IMR-90 (cell line): ENCODE measurements at regions not wholly inside any gene's neighbourhood (a gene's known extent, or its start where the extent isn't known, plus 50 kb on each side); places are given as distances from the start of the nearest gene placed in this dataset.

Experiments
- ATAC-seq: fragments of 200-7000 bp; cut with Tn5 transposase; 2 replicates; pipeline ENCODE4 v1.9.1; 2020; ENCODE audit warnings: low read depth, mild to moderate bottlenecking, moderate library complexity
- BruUV-seq: library from RNA; stranded (reverse); fragments of 400-500 nt; replicated peaks from 2 replicates; lab custom pipeline; 2021; lab: Mats Ljungman, UMichigan
- CTCF ChIA-PET: fragments of 300-600 bp; formaldehyde crosslinking; extraction: SDS; loops from one replicate; lab custom pipeline; 2021; ENCODE audit warnings: antibody characterized with exemption; lab: Yijun Ruan, JAX
- POLR2A ChIA-PET: fragments of 300-600 bp; sonication (Branson Sonifier 250); formaldehyde crosslinking; loops from one replicate; lab custom pipeline; 2022; ENCODE audit warnings: antibody characterized with exemption; ENCODE audit not compliant: unreplicated experiment; lab: Charles Lee
- DNase-seq: peaks from one replicate; pipeline ENCODE4 v3.0.0; 2013
- H2AFZ ChIP-seq: replicated peaks from 2 replicates; pipeline ENCODE3; 2013; ENCODE audit warnings: low read length, mild to moderate bottlenecking; ENCODE audit not compliant: poor library complexity
- H2AK5ac ChIP-seq: 2 replicates; pipeline ENCODE4 v1.6.1; 2013; ENCODE audit warnings: low read depth, low read length, inconsistent platforms
- H2AK9ac ChIP-seq: replicated peaks from 2 replicates; pipeline ENCODE3; 2013; ENCODE audit warnings: mild to moderate bottlenecking, low read depth, low read length, moderate library complexity; ENCODE audit not compliant: poor library complexity
- H2BK120ac ChIP-seq: 2 replicates; pipeline ENCODE4 v1.6.1; 2013; ENCODE audit warnings: low read depth, low read length, inconsistent platforms
- H2BK15ac ChIP-seq: 3 replicates; pipeline ENCODE4 v1.6.1; 2013; ENCODE audit warnings: low read depth, low read length, inconsistent platforms
- H2BK20ac ChIP-seq: 2 replicates; pipeline ENCODE4 v1.6.1; 2013; ENCODE audit warnings: low read depth, mild to moderate bottlenecking, inconsistent platforms, low read length, moderate library complexity
- H2BK5ac ChIP-seq: 2 replicates; pipeline ENCODE4 v1.6.1; 2013; ENCODE audit warnings: mild to moderate bottlenecking, low read depth, low read length, inconsistent platforms; ENCODE audit not compliant: poor library complexity, severe bottlenecking
- H3K14ac ChIP-seq: replicated peaks from 2 replicates; pipeline ENCODE4 v1.6.1; 2013; ENCODE audit warnings: low read depth, low read length, inconsistent platforms
- H3K18ac ChIP-seq: 2 replicates; pipeline ENCODE4 v1.6.1; 2013; ENCODE audit warnings: low read depth, low read length, control low read depth
- H3K23ac ChIP-seq: 2 replicates; pipeline ENCODE4 v1.6.1; 2013; ENCODE audit warnings: low read depth, low read length, inconsistent platforms
- H3K27ac ChIP-seq: 2 replicates; pipeline ENCODE4 v1.5.1; 2013; ENCODE audit warnings: mild to moderate bottlenecking, control low read depth, low read length; ENCODE audit not compliant: insufficient read depth
- H3K27me3 ChIP-seq: 2 replicates; pipeline ENCODE4 v1.6.1; 2013; ENCODE audit warnings: low read length; ENCODE audit not compliant: control insufficient read depth, insufficient read depth
- H3K36me3 ChIP-seq: 2 replicates; pipeline ENCODE4 v1.6.1; 2013; ENCODE audit warnings: low read length, mixed read lengths; ENCODE audit not compliant: control insufficient read depth, insufficient read depth
- H3K4ac ChIP-seq: 2 replicates; pipeline ENCODE4 v1.6.1; 2013; ENCODE audit warnings: low read depth, low read length, inconsistent platforms
- H3K4me1 ChIP-seq: 2 replicates; pipeline ENCODE4 v1.6.1; 2013; ENCODE audit warnings: low read length, mixed read lengths; ENCODE audit not compliant: control insufficient read depth, insufficient read depth
- H3K4me2 ChIP-seq: 2 replicates; pipeline ENCODE4 v1.6.1; 2013; ENCODE audit warnings: low read depth, mild to moderate bottlenecking, control low read depth, low read length, moderate library complexity
- H3K4me3 ChIP-seq: 2 replicates; pipeline ENCODE4 v1.5.1; 2013; ENCODE audit warnings: low read depth, mild to moderate bottlenecking, control low read depth, low read length, moderate library complexity; ENCODE audit not compliant: insufficient read depth
- H3K56ac ChIP-seq: 2 replicates; pipeline ENCODE4 v1.6.1; 2013; ENCODE audit warnings: low read length, inconsistent platforms; ENCODE audit not compliant: insufficient read depth; ENCODE audit errors: extremely low read depth
- H3K79me1 ChIP-seq, 2 experiments: 2 replicates each; pipeline ENCODE4 v1.6.1; 2013; ENCODE audit warnings: low read length in 2 of 2, inconsistent platforms in 1 of 2, low read depth in 1 of 2
- H3K9ac ChIP-seq: 2 replicates; pipeline ENCODE4 v1.6.1; 2013; ENCODE audit warnings: low read depth, low read length, control low read depth
- H3K9me1 ChIP-seq: 2 replicates; pipeline ENCODE4 v1.6.1; 2013; ENCODE audit warnings: low read length, inconsistent platforms; ENCODE audit not compliant: insufficient read depth
- H3K9me3 ChIP-seq: 2 replicates; pipeline ENCODE4 v1.6.1; 2013; ENCODE audit warnings: low read length; ENCODE audit not compliant: control insufficient read depth, insufficient read depth
- H4K20me1 ChIP-seq: 2 replicates; pipeline ENCODE4 v1.6.1; 2013; ENCODE audit warnings: low read length, inconsistent platforms; ENCODE audit not compliant: insufficient read depth
- H4K5ac ChIP-seq: 2 replicates; pipeline ENCODE4 v1.6.1; 2013; ENCODE audit warnings: mild to moderate bottlenecking, low read depth, low read length, control low read depth
- H4K8ac ChIP-seq, 2 experiments: 2 replicates each; pipeline ENCODE4 v1.6.1; 2013; ENCODE audit warnings: low read depth in 2 of 2, low read length in 2 of 2, control low read depth in 1 of 2, inconsistent platforms in 1 of 2
- H4K91ac ChIP-seq: 2 replicates; pipeline ENCODE4 v1.6.1; 2013; ENCODE audit warnings: low read depth, low read length, inconsistent platforms; ENCODE audit not compliant: insufficient read depth
- MAFK ChIP-seq: IDR thresholded peaks from 2 replicates; pipeline ENCODE4 v1.6.1; 2012; ENCODE audit warnings: low read depth, low read length, improper control_type of control experiment
- MAZ ChIP-seq: IDR thresholded peaks from 2 replicates; pipeline ENCODE4 v1.6.1; 2012; ENCODE audit warnings: low read depth, mild to moderate bottlenecking, low read length, improper control_type of control experiment, moderate library complexity, borderline replicate concordance
- MXI1 ChIP-seq: IDR thresholded peaks from 2 replicates; pipeline ENCODE4 v1.6.1; 2012; ENCODE audit warnings: low read depth, mild to moderate bottlenecking, low read length, moderate library complexity, borderline replicate concordance
- POLR2A ChIP-seq: IDR thresholded peaks from 2 replicates; pipeline ENCODE4 v1.6.1; 2012; ENCODE audit warnings: mild to moderate bottlenecking, low read depth, low read length
- RAD21 ChIP-seq: IDR thresholded peaks from 2 replicates; pipeline ENCODE4 v1.6.1; 2012; ENCODE audit warnings: low read length, improper control_type of control experiment
- WGBS, 2 experiments: methylation state at CpG; one replicate each; pipeline versions ENCODE4 v1.1.5 to v1.1.7; 2013; ENCODE audit warnings: missing lambda C conversion rate in 2 of 2; ENCODE audit not compliant: insufficient read length in 1 of 2; ENCODE audit errors: extremely low coverage in 2 of 2; 5-methylcytosine and 5-hydroxymethylcytosine counted together
- dilution Hi-C: fragments of 300-500 bp; cut with HindIII; formaldehyde crosslinking; loops from one replicate; pipeline ENCODE4 v1.14.3; 2018; ENCODE audit warnings: low sequenced_read_pairs; ENCODE audit not compliant: unreplicated experiment
- in situ Hi-C: fragments of 300-500 bp; cut with MboI; formaldehyde crosslinking; loops from 3 replicates; pipeline ENCODE4 v1.14.3; 2019; ENCODE audit warnings: low sequenced_read_pairs, inconsistent platforms, mixed read lengths
- intact Hi-C: fragments of 100-400 bp; cut with micrococcal nuclease; formaldehyde crosslinking; loops from 2 replicates; pipeline ENCODE4 v1.10.0; 2022
- TF ChIP-seq, protein P1 (sequence below): conservative IDR thresholded peaks from 2 replicates; pipeline ENCODE4 v1.5.1; 2012; ENCODE audit warnings: mild to moderate bottlenecking, low read depth, low read length, improper control_type of control experiment

DNA sequence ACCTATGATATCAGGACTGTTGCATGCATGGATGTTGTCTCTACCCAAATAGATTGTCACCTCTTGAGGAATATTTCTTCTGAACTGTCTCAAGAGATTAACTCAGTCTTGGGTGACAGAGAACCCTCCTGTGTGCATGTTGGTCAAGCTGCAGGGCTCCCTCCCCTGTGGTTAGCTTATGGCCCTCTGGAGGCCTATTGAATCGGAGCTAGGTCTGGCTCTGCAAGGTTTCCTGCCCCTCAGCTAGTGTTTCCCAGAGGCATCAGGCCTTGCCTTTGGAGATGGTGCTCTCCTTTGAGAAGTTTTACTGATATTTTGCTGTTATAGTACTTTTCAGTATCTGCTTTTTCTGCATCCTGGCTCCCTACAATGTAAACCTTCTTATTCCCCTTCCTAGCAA lies 769.2 kb upstream of the FAM98A start:
- dilution Hi-C loops: no loop called here
- Histone ChIP-seq H3K9me1 (no peaks in the 10 kb centered on the region), H3K9me3 (peaks cover 8% of the 10 kb centered on the region), H4K91ac (no peak overlapping the region), H3K4me1 (no peaks in the 10 kb centered on the region), H4K5ac (no peak overlapping the region), H2AK5ac (no peak overlapping the region), H2BK5ac (no peak overlapping the region), H3K27ac (no peak overlapping the region), H3K36me3 (no peaks in the 10 kb centered on the region), H2AK9ac (no peak overlapping the region), H3K4ac (no peak overlapping the region), H3K56ac (no peak overlapping the region), H3K27me3 (no peaks in the 10 kb centered on the region), H4K20me1 (no peaks in the 10 kb centered on the region), H3K23ac (no peak overlapping the region), H4K8ac (no peak overlapping the region), H3K4me3 (no peak overlapping the region), H2BK15ac (no peak overlapping the region), H2AFZ (no peak overlapping the region), H2BK20ac (no peak overlapping the region), H3K14ac (no peak overlapping the region), H3K18ac (no peak overlapping the region), H3K4me2 (no peak overlapping the region), H2BK120ac (no peak overlapping the region), H3K79me1 (no peaks in the 10 kb centered on the region), H3K9ac (no peak overlapping the region)
- ATAC-seq: no peak
- ChIA-PET POLR2A (no interaction called here), CTCF (no interaction called here)
- no TSS peak for BruUV-seq
- no peak for DNase-seq
- no peak for TF ChIP-seq POLR2A
- TF ChIP-seq MXI1: no peak
- TF ChIP-seq RAD21: no peak
- TF ChIP-seq, protein P1, sequence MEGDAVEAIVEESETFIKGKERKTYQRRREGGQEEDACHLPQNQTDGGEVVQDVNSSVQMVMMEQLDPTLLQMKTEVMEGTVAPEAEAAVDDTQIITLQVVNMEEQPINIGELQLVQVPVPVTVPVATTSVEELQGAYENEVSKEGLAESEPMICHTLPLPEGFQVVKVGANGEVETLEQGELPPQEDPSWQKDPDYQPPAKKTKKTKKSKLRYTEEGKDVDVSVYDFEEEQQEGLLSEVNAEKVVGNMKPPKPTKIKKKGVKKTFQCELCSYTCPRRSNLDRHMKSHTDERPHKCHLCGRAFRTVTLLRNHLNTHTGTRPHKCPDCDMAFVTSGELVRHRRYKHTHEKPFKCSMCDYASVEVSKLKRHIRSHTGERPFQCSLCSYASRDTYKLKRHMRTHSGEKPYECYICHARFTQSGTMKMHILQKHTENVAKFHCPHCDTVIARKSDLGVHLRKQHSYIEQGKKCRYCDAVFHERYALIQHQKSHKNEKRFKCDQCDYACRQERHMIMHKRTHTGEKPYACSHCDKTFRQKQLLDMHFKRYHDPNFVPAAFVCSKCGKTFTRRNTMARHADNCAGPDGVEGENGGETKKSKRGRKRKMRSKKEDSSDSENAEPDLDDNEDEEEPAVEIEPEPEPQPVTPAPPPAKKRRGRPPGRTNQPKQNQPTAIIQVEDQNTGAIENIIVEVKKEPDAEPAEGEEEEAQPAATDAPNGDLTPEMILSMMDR: no peak
- no peak for TF ChIP-seq MAZ
- no peak for TF ChIP-seq MAFK
- in situ Hi-C loops: no loop called here
- intact Hi-C loops: no loop called here
- WGBS, 2 experiments: no CpG with 5 or more reads among the region's 1 CpG
